HG02938 (cell line): ENCODE measurements at regions not wholly inside any gene's neighbourhood (a gene's known extent, or its start where the extent isn't known, plus 50 kb on each side); places are given as distances from the start of the nearest gene placed in this dataset.
"Not testable (repeated sequence)": the region's sequence is repeated elsewhere in the genome, so short reads cannot be mapped to it uniquely, and the experiment has no call there.

ENCODE experiments used
- ATAC-seq: cut with Tn5 transposase; IDR thresholded peaks from one replicate; pipeline ENCODE4 v1.9.1; 2021; ENCODE audit warnings: mild to moderate bottlenecking, moderate library complexity; ENCODE audit not compliant: unreplicated experiment

DNA sequence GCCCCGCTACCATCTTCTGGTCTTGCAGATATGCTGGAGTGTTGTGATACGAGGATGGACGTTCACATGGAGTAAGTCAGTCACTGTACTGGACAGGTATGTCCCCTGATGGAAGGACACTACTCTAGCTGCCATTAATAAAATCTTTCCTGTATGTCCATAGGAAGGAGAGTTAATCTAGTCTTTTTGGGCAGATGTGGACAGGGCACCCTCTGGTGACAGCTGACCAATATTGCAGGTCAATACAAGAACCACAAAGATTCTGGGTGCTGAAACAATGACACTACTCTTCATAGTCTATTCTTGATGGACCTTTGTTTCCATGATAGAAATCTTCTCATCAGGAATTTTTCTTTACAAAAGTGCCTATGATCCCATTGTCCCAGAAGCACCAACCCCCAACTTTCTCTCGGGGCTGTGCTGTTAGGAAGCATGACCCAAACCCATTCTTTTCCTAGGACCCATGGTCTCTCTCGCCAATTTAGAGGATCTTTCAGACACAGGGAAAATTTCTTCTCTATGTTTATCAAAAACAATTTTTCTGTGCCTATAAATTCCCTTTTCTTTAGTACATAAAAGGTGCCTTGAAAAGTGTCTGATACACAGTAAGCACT is 376.9 kb downstream of the DTWD2 start:
- no peak for ATAC-seq

GRCh38 chr5:118606940-118607339 is 381.4 kb downstream of the DTWD2 start:
- no peak for ATAC-seq

DNA sequence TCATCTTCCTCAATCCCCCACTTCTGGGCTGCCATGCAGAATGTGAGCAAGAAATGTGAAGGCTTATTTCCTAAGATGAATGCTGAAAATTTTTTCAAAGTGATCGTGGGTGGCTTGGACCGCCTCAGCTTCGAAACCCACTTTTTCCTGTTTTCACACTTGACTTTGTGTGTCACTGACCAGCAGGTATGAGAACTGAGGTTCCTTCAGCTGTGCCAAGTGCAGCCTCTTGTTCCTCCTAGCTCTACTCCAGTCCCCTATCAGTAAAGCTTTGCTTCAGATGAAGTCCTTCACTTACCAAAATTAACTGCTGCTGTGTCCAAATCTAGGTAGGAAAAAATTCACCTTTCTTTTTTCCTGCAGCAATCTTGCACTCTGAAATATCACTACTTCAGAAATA is 382.6 kb downstream of the DTWD2 start:
- ATAC-seq: no peak

- ATAC-seq: no peak
These were observed 384.2 kb downstream of the DTWD2 start for GRCh38 chr5:118604106-118604505.

DNA sequence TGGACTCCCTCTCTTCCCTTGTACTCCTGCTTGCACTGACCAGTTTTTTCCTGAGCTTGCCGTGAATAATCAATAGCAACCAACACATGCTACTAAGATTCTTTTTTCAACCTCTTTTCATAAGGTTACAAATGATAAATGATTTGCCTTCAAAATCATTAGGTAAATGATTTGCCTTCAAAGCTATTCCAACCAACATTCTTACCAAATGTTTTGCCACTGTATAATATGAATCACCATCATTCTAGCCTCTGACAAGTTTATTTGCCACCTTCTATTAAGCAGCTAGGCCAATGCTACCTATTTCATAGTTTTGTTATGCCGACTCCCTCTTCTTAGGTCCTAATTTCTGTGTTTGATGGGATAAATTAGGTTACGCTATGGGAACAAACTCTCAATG is 385.1 kb downstream of the DTWD2 start:
- ATAC-seq: no peak

DNA sequence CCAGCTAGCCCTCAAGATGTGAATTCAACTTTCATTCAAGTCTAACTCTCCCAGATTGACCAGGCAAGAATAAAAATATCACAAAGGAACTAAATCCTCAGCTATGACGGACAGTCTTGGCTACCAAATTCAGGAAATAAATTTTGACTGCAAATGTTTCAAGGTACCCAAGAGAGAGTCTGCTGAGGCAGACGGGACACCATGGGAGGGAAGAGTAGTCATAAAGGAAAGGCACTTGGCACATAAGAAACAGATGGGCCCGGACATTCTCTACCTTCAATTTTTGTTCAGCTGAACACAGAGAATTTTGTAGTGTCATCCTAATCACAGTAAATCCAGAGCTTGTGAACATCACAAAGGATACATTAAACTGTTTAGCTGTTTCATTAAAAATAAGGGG is 390.0 kb downstream of the DTWD2 start:
- no peak for ATAC-seq

DNA sequence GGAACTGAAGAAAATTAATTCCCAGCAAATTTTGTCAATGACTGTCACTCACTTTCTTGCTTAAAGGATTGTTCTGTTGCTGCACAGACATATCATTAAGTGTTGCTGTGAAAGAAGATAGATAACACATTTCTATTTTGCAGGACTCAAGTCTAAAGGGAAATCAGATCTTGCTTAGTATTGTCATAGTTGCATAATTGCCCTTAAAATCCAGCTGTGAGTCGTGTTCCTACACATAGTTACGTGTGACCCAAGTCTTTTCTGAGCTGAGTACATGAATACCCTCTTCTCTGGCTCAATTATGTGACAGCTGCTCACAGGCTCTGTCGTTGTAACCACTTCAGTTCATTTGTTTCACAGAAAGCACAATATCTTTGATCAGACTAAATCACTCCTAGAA is 390.8 kb downstream of the DTWD2 start:
- no peak for ATAC-seq

DNA sequence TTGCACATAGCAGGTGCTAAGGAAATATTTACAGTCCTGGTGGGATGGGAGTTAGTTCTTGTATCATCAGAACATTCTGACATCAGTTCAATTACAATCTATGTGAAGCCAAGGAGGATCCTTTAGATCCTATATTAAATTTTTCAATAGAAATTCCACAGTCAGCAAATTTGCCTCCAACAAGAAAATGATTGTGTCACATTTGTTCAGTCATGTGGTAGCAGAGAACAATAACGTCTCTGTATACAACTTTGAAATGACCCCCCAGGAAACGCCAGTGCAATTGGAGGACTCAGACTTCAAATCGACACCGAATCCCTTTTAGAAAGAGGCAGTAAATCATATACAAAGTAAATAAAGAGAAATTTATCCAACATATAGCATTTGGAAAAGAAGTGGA is 392.1 kb downstream of the DTWD2 start:
- ATAC-seq: no peak

GRCh38 chr5:118593003-118593328 is 395.4 kb downstream of the DTWD2 start:
- ATAC-seq: no peak

GRCh38 chr5:118592229-118593002 is 395.9 kb downstream of the DTWD2 start:
- no peak for ATAC-seq

GRCh38 chr5:118590806-118591205 is 397.5 kb downstream of the DTWD2 start:
- no peak for ATAC-seq

DNA sequence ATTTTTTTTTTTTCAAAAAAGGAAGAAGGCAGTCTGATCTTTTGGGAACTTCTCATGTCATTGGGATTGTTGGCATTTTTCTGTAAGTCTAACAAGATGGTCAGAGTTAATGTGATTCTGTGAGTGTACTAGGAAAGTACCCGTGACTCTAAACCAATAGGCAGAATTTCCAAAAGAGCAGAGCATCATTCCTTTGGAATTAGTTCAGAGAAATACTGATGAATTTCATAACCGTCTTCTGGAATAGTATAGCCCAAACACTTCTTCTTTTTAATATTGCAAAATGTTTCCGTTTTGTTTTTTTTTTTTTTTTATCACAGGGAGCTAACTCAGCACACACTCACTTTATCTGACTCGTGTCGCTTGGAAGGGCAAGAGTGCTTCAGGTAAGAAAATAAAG is 407.4 kb downstream of the DTWD2 start:
- no peak for ATAC-seq

DNA sequence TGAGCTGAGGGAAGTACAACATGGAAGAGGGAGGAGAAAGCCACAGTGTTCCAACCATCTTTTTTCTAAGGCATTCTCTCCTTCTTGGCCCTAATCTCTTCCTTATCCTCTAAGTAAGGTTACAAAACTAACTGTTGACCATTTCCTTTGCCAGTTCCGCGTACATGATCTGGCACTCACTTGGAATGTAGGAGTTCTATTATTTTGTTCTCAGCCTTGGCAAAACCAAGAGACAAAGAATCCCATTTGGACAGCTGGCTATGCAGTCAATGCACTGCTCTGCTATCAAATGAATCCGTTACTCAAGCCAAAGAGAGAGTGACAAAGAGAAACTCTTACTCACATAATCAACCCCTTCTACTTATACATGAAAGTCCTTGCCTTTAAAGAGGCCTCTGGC is 410.3 kb downstream of the DTWD2 start:
- no peak for ATAC-seq

GRCh38 chr5:118577621-118578020 is 410.7 kb downstream of the DTWD2 start:
- no peak for ATAC-seq

GRCh38 chr5:118570276-118570675 is 418.1 kb downstream of the DTWD2 start:
- not testable (repeated sequence) for ATAC-seq

- not testable (repeated sequence) for ATAC-seq
These were observed 418.8 kb downstream of the DTWD2 start for GRCh38 chr5:118569596-118569995.

DNA sequence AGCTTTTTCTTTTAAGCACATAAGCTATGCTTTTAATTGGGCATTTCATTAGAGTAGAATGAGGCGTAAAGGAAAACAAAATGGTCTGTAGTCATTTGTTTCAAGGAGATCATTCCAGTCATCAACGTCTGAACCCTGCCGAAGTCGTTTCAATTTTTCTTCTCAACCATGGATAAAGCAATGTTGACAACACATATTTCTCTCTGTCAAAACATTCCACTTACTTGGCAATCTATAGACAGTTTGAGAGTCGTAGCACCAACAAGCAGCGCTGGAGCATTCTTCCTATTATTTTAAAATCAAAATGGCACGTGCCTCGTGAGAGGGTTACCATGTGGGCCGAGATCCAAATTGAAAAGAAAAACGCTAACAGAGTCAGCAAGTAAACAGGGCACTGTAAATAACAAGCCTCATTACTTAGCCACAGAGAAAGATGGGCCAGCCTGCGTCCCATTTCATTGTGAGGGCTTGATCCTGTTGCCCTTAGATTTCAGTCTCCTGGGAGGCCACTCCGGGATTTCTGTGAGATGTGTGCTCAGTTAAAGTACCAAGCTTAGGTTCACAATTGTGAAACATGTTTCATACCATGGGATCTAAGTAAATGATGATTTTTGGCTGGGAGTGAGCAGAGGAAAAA is 422.9 kb downstream of the DTWD2 start:
- no peak for ATAC-seq

DNA sequence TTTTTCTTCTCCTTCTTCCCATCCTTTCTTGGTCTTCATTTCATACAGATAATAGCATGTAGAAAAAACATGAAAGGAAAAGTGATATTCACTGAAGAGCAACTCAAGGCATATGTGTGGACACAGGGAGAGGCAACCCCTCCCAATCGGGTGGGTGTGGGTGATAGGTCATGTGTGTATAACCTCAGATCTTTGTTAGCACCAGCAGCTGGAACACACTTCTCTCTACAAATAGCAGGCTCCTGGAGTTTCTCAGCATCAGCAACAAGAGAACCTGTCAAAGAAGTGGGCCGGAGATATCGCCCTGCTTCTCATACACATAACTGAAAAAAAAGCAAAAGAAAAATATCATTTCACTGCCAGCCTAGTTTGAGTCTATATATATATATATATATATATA is 426.4 kb downstream of the DTWD2 start:
- no peak for ATAC-seq

GRCh38 chr5:118561235-118561634 is 427.1 kb downstream of the DTWD2 start:
- ATAC-seq: no peak

DNA sequence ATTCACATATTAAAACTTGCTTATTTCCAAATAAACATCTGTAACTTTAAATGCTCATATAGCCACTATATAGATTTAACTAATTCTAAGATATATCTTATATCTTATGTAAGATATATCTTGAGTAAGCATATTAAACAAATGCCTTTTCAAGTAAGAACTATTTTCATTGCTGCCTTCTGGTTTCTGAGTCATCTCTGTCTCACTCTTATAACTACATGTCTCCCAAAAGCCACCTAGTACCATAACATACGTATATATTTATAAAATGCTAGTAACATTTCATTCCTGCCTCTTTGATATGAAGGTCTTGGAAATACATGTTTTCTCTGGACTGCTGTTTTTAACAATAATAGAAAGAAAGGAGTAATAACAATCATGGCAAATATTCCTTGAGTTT is 429.5 kb downstream of the DTWD2 start:
- no peak for ATAC-seq

DNA sequence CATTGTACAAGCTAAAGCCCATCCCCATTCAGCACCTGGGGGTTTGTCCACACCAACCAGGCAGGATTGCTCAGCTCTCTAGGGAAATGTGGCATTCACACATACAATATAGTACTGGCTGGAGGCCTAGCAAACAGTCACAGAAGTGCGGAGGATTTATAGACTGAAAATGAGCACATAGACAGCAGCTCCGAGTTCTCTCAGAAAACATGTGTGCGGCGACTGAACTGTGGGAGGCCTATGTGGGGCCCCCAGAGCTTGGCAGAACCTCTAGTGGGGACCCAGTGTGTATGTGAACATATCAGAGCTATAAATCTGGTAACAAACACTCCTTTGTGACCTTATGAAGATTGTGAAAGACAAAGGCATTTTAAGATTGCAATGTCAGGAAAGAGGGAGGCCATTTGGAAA is 431.1 kb downstream of the DTWD2 start:
- ATAC-seq: no peak

GRCh38 chr5:118556792-118557191 is 431.6 kb downstream of the DTWD2 start:
- no peak for ATAC-seq
